ENCODE measurements at regions not wholly inside any gene's neighbourhood (a gene's known extent, or its start where the extent isn't known, plus 50 kb on each side); places are given as distances from the start of the nearest gene placed in this dataset.

DNA sequence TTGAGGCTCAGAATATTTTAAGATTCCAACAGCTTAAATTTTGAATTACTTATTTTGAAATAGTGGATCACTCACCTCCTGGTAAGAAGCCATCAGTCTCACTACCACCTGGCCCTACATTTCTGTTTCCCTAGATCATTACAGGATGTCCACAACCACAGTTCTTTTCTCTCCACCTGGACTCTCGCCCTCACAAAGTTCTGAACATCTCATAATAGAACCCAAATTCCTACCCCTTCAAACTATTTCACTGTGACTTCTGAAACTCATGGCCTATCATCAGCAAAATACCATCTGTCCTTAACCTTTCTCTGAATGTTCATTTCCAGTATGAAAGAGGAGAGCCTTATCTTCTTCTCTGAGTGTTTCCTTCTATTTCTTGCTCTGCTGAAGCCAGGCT lies 299.2 kb upstream of the MGAT5 start (continued):
- TF ChIP-seq ASH2L (IDR thresholded peaks at IDR 0.05; ENCODE audit: low read length) = no peak

DNA sequence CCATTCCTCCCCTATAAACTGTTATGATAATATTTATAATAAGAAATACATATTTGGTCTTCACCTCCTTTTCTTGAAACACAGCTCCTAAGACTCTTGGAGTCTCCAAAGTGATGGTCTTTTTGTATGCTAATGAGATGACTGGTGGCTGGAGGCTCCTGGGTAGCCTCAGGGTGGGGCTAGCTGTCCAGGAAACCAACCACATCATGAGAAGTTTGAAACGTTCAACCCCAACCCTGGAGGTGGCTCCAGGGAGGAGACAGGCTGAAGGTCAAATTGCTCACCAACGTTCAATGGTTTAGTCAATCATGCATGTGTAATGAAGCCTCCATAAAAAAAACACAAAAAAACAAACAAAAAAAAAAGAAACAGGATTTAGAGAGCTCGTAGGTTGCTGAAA lies 298.7 kb upstream of the MGAT5 start:
- H2BK5ac ChIP-seq (ENCODE audit: low read depth, low read length) = no peak overlapping the region
- no peaks in the 10 kb centered on the region for H4K20me1 ChIP-seq (replicated peaks in 1 of 2; ENCODE audit: control insufficient read depth in 1 of 2, insufficient read depth in 2 of 2, low read length in 2 of 2)
- TF ChIP-seq RAD21 (IDR thresholded peaks at IDR 0.05 in 1 of 2, conservative IDR thresholded peaks at IDR 0.05 in 1 of 2; ENCODE audit: low read depth in 2 of 2, low read length in 2 of 2) = peak in 1 of 2 experiments; percentile 17; a peak in 1 of 4 replicates
- no peak for TF ChIP-seq RNF2 (IDR thresholded peaks at IDR 0.05; ENCODE audit: borderline replicate concordance, low read depth, low read length, missing control alignments, poor library complexity, severe bottlenecking)
- no peak overlapping the region for H2AFZ ChIP-seq (ENCODE audit: low read length)
- no peaks in the 10 kb centered on the region for H3K79me2 ChIP-seq (ENCODE audit: control insufficient read depth in 1 of 2, insufficient read depth in 2 of 2, low read length in 2 of 2)
- no peak overlapping the region for H3K23ac ChIP-seq (ENCODE audit: insufficient read length)
- H2AK5ac ChIP-seq (ENCODE audit: low read depth, low read length) = no peak overlapping the region
- no peak overlapping the region for H3K18ac ChIP-seq (ENCODE audit: extremely low read depth, low read length)
- 100% methylated on average over 3 of the region's 3 CpGs; no CpG with 5 or more reads in 1 of the 2 experiments for WGBS, 2 experiments (ENCODE audit: extremely low coverage in 1 of 2, insufficient coverage in 1 of 2, insufficient read length in 1 of 2, insufficient replicate concordance in 2 of 2, low coverage in 1 of 2, low lambda C conversion rate in 2 of 2, missing lambda C conversion rate in 1 of 2)
- no peak overlapping the region for H3K9ac ChIP-seq (replicated peaks in 1 of 4; ENCODE audit: extremely low read depth in 1 of 4, low read depth in 3 of 4, low read length in 3 of 4)
- H4K8ac ChIP-seq (ENCODE audit: extremely low read depth, insufficient read depth, low read length) = no peak overlapping the region
- H3K14ac ChIP-seq (ENCODE audit: insufficient read length) = no peak overlapping the region
- ChIA-PET POLR2A (ENCODE audit: partially characterized antibody) (no interaction called here), CTCF (ENCODE audit: partially characterized antibody) (interaction anchor here (1.3 kb wide), 1 partner anchor 9 kb away, joined by 3 read pairs; no protein-coding TSS in a partner anchor)
- H3K4me3 ChIP-seq (ENCODE audit: extremely low read depth in 1 of 4, insufficient read depth in 2 of 4, low read depth in 3 of 4, low read length in 4 of 4) = no peak overlapping the region
- FAIRE-seq (no peak), DNase-seq (ENCODE audit: low read depth in 1 of 2, low spot score in 2 of 2) (no peak)
- H3K23me2 ChIP-seq (ENCODE audit: low read depth, low read length) = no peaks in the 10 kb centered on the region
- no peaks in the 10 kb centered on the region for H3K9me3 ChIP-seq (ENCODE audit: insufficient read depth in 2 of 2, low read depth in 1 of 2, low read length in 1 of 2)
- H3K4me2 ChIP-seq (ENCODE audit: insufficient read depth in 1 of 2, low read depth in 2 of 2, low read length in 2 of 2) = no peak overlapping the region
- H2BK120ac ChIP-seq (replicated peaks; ENCODE audit: low read depth, low read length) = no peak overlapping the region
- no peak overlapping the region for H4K91ac ChIP-seq (replicated peaks; ENCODE audit: insufficient read length, low read length)
- no peak overlapping the region for H2BK12ac ChIP-seq (ENCODE audit: low read depth, low read length)
- no peak overlapping the region for H2BK15ac ChIP-seq (ENCODE audit: low read length)
- no peak overlapping the region for H2BK20ac ChIP-seq (ENCODE audit: low read length)
- no peaks in the 10 kb centered on the region for H3K27me3 ChIP-seq (replicated peaks in 1 of 4; ENCODE audit: control insufficient read depth in 3 of 4, extremely low read depth in 1 of 4, insufficient read depth in 3 of 4, low read length in 3 of 4)
- H3K27ac ChIP-seq (ENCODE audit: low read depth, low read length) = no peak overlapping the region
- no peak overlapping the region for H4K5ac ChIP-seq (ENCODE audit: insufficient read length, low read depth, low read length)
- H3K4ac ChIP-seq (replicated peaks; ENCODE audit: insufficient read length, low read depth, low read length) = no peak overlapping the region
- H3K79me1 ChIP-seq (ENCODE audit: low read depth, low read length) = no peaks in the 10 kb centered on the region
- no peak overlapping the region for H3K56ac ChIP-seq (replicated peaks; ENCODE audit: insufficient read length, low read depth, low read length)
- no peaks in the 10 kb centered on the region for H3K4me1 ChIP-seq (replicated peaks in 1 of 4; ENCODE audit: control insufficient read depth in 3 of 4, insufficient read depth in 4 of 4, low read length in 3 of 4)
- no peaks in the 10 kb centered on the region for H3K36me3 ChIP-seq (ENCODE audit: control insufficient read depth in 2 of 4, insufficient read depth in 4 of 4, low read length in 3 of 4)

Data from H1 (cell line).